Neutrophil (primary cell): ENCODE measurements at regions not wholly inside any gene's neighbourhood (a gene's known extent, or its start where the extent isn't known, plus 50 kb on each side); places are given as distances from the start of the nearest gene placed in this dataset.

Experiments
- H3K27ac ChIP-seq: fragments of 200-600 bp; sonication (generic); 2 replicates; pipeline ENCODE4 v1.5.1; 2016; ENCODE audit warnings: mild to moderate bottlenecking, moderate library complexity
- H3K27me3 ChIP-seq: fragments of 200-600 bp; sonication (generic); 2 replicates; pipeline ENCODE4 v1.6.0; 2016; ENCODE audit warnings: mild to moderate bottlenecking
- H3K36me3 ChIP-seq: fragments of 200-600 bp; sonication (generic); 2 replicates; pipeline ENCODE4 v1.5.1; 2017
- H3K4me1 ChIP-seq, 2 experiments: fragments of 200-600 bp in 1 of 2; sonication (generic) in 1 of 2; 1 replicate in 1 of 2; 2 replicates in 1 of 2; pipeline versions ENCODE4 v1.5.1 to v1.6.1; 2013 to 2016; ENCODE audit warnings: low read depth in 1 of 2, low read length in 1 of 2, mild to moderate bottlenecking in 1 of 2, moderate library complexity in 1 of 2; ENCODE audit not compliant: control insufficient read depth in 1 of 2, insufficient read depth in 1 of 2
- H3K4me3 ChIP-seq, 2 experiments: fragments of 200-600 bp in 1 of 2; sonication (generic) in 1 of 2; 1 replicate in 1 of 2; 2 replicates in 1 of 2; pipeline ENCODE4 v1.5.1; 2013 to 2016; ENCODE audit warnings: low read depth in 1 of 2, low read length in 1 of 2, mild to moderate bottlenecking in 1 of 2, moderate library complexity in 1 of 2
- H3K9me3 ChIP-seq: fragments of 200-600 bp; sonication (generic); 2 replicates; pipeline ENCODE4 v1.5.1; 2016
- TF ChIP-seq, protein P1 (sequence below): fragments of 200-600 bp; sonication (generic); IDR thresholded peaks from 2 replicates; pipeline ENCODE4 v1.5.1; 2016; ENCODE audit warnings: antibody characterized with exemption

DNA sequence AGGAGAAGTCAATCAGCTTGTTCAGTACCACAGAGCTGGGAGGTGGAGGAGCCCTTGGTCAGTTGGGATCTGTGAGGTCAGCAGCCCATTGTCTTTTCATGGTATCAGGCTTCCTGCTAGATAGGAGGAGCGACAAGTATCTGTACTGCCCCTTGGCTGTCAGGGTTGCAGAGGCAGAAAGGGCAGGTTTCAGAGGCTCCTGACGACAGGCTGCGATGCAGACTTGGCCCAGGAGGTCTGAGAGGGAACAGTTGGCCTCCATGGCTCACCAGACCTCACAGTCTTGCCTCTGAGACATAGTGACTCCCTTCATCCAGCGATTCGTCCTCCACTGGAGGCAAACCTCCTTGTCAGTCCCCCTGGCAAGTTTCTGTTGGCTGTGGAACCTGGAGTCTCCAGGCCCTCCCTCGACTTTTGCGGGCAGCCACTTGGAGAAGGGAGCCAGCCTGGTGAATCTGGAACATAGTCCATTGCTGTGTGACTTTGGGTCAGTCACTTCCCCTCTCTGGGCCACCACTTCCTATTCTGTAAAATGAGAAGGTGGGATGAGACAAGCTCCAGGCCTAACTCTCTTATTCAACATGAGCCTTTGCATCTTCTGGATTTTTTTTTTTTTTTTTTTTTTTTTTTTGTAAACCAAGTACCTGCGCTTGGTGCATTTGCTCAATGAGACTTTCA, 177.9 kb upstream of the TLE3 start:
- Histone ChIP-seq H3K4me3 (no peak overlapping the region), H3K27ac (no peak overlapping the region)

DNA sequence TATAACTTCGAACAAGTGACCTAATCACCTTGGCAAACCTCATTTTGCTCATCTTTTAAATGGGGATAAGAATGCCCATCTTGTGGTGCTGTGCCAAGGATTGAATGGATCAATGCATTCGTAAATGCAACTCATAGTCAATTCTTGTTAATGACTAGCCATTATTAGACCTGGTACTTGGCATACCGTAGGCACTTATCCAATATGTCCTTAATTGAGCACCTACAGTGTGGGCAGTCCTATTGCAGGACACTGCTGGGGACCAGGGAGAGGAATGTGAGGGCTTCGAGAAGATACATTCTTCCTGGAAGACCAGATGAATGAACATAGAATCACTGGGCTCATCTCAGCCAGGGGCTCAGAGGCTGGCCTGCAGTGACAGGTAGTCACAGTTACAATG, 177.2 kb upstream of the TLE3 start:
- TF ChIP-seq, protein P1, sequence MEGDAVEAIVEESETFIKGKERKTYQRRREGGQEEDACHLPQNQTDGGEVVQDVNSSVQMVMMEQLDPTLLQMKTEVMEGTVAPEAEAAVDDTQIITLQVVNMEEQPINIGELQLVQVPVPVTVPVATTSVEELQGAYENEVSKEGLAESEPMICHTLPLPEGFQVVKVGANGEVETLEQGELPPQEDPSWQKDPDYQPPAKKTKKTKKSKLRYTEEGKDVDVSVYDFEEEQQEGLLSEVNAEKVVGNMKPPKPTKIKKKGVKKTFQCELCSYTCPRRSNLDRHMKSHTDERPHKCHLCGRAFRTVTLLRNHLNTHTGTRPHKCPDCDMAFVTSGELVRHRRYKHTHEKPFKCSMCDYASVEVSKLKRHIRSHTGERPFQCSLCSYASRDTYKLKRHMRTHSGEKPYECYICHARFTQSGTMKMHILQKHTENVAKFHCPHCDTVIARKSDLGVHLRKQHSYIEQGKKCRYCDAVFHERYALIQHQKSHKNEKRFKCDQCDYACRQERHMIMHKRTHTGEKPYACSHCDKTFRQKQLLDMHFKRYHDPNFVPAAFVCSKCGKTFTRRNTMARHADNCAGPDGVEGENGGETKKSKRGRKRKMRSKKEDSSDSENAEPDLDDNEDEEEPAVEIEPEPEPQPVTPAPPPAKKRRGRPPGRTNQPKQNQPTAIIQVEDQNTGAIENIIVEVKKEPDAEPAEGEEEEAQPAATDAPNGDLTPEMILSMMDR, result no peak
- H3K27me3 ChIP-seq, result no peaks in the 10 kb centered on the region
- H3K4me3 ChIP-seq, result no peak overlapping the region
- H3K4me1 ChIP-seq, result peaks cover 13 to 15% of the 10 kb centered on the region in 2 experiments
- no peaks in the 10 kb centered on the region for H3K36me3 ChIP-seq
- H3K9me3 ChIP-seq, result no peaks in the 10 kb centered on the region
- no peak overlapping the region for H3K27ac ChIP-seq

More for the DNA sequence above, 177.9 kb upstream of the TLE3 start:
- TF ChIP-seq, protein P1, result no peak
- Histone ChIP-seq H3K36me3 (no peaks in the 10 kb centered on the region), H3K4me1 (peaks cover 6 to 8% of the 10 kb centered on the region in 2 experiments), H3K9me3 (no peaks in the 10 kb centered on the region), H3K27me3 (no peaks in the 10 kb centered on the region)

DNA sequence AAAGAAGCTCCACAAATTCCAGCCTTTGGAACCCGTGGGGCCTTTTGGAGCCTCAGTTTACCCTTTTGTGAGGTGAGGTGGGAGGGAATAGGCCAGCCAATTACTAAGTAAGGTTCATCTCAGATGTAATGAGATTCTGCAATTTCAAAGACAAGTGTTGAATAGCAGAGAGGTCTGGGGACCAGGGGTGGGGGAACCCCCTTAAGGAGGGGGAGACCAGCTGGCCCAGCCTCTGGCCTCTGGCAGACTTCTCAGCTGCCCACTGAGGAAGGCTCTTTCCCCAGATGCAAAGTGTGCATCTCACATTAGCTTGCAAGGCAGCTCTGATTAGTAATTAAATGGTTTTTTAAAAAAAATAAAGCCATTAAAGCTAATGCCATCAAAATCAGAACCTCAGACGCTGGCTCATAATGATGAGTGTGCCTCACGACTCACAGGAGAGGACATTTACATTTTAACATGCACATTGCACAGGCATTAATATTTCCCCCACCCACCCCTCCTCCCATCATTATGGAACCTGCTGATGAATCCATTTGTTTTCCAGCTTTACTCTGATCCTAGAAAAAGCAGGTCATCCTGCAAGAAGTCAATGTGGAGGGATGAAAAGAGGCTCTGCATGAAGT, 176.7 kb upstream of the TLE3 start:
- H3K27ac ChIP-seq, result no peak overlapping the region
- no peaks in the 10 kb centered on the region for H3K27me3 ChIP-seq
- peaks cover 15% of the 10 kb centered on the region in 2 experiments for H3K4me1 ChIP-seq
- no peaks in the 10 kb centered on the region for H3K36me3 ChIP-seq
- H3K9me3 ChIP-seq, result no peaks in the 10 kb centered on the region
- no peak overlapping the region for H3K4me3 ChIP-seq
- TF ChIP-seq, protein P1, result no peak

DNA sequence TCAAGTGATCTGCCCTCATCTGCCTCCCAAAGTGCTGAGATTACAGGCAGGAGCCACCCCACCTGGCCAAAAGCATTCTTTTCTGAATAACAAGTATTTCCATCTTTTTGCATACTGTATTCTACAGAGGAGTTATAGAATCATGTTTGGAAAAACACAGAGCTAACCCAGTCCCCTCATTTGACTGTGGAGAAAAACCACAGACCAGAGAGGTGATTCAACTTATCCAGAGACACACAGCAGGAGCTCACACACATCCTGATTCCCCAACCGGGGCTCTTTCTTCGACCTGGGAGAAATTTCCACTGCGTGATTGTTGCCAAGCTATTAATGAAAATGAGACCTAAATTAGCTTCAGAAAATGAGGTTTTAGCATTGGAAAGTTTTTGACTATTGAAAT, 176.1 kb upstream of the TLE3 start:
- Histone ChIP-seq H3K27me3 (no peaks in the 10 kb centered on the region), H3K9me3 (no peaks in the 10 kb centered on the region), H3K4me1 (peaks cover 15% of the 10 kb centered on the region in 2 experiments), H3K27ac (no peak overlapping the region), H3K36me3 (no peaks in the 10 kb centered on the region), H3K4me3 (no peak overlapping the region)
- TF ChIP-seq, protein P1, result no peak

DNA sequence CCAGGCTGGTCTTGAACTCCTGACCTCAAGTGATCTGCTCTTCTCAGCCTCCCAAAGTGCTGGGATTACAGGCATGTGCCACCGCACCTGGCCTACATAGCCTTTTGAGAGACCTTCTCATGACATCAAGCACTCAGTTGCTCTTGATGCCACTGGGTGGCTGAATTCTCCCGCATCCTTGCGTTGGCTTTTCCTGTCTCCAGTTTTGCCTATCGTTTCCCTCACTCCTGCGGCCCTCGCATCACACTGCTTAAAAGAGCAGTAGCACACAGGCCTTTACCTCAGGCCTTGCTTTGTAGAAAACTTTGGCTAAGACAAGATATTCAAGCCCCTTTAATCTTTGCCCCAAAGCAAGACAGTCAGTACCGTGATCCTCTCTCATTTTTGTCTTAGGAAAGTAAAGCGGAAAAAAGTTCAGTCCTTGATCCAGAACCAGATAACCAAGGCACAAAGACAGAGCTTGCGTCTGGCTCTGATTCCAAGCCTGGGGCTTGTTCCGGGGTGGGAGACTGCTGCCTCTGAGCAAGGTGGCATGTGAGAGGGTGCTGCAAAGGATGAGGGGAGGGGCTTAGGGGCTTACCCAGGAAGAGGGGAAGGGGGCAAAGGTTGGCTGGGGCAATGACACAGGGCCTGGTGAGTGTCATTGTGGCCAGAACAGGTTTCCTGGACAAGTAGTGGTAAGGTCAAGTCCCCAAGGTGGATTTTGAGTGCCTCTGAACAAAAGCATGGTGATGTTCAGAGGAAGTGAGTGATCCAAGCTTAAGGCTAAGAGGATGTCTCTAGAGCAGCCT, 175.0 kb upstream of the TLE3 start:
- TF ChIP-seq, protein P1, result no peak
- Histone ChIP-seq H3K4me3 (no peak overlapping the region), H3K36me3 (no peaks in the 10 kb centered on the region), H3K27me3 (no peaks in the 10 kb centered on the region), H3K27ac (no peak overlapping the region), H3K9me3 (no peaks in the 10 kb centered on the region), H3K4me1 (peaks cover 15% of the 10 kb centered on the region in 2 experiments)
